Activated naive CD8-positive, alpha-beta T cell treated with anti-CD3 and anti-CD28 coated beads, Interleukin-2, amount 50 U/mL, for 24 hours (primary cell): ENCODE measurements at regions not wholly inside any gene's neighbourhood (a gene's known extent, or its start where the extent isn't known, plus 50 kb on each side); places are given as distances from the start of the nearest gene placed in this dataset.
A peak's percentile ranks its signal among the peaks of the same experiment; 100 is the strongest.

Experiments
- ATAC-seq: fragments of 150-1000 bp; cut with Tn5 transposase; one replicate; pipeline ENCODE4 v1.10.0; 2021
- DNase-seq: peaks from one replicate; pipeline ENCODE4 v3.0.0; 2021
- H3K27ac Mint-ChIP-seq: one replicate; pipeline ENCODE4 v1.8.0; 2021; ENCODE audit warnings: mild to moderate bottlenecking, mixed read lengths
- H3K27me3 Mint-ChIP-seq: one replicate; pipeline ENCODE4 v1.8.0; 2021; ENCODE audit warnings: mixed read lengths
- H3K36me3 Mint-ChIP-seq: one replicate; pipeline ENCODE4 v1.8.0; 2021; ENCODE audit warnings: low read depth, mixed read lengths
- H3K4me1 Mint-ChIP-seq: one replicate; pipeline ENCODE4 v1.8.0; 2021; ENCODE audit warnings: mixed read lengths
- H3K4me3 Mint-ChIP-seq: one replicate; pipeline ENCODE4 v1.8.0; 2021; ENCODE audit warnings: mild to moderate bottlenecking, moderate library complexity, mixed read lengths
- H3K9me3 Mint-ChIP-seq: one replicate; pipeline ENCODE4 v1.8.0; 2021; ENCODE audit warnings: mixed read lengths

- Mint-ChIP-seq H3K36me3 (no peaks in the 10 kb centered on the region), H3K4me1 (no peaks in the 10 kb centered on the region), H3K27ac (no peak overlapping the region), H3K9me3 (no peaks in the 10 kb centered on the region), H3K27me3 (peaks cover 2% of the 10 kb centered on the region), H3K4me3 (no peak overlapping the region)
- ATAC-seq (no peak), DNase-seq (no peak)
These were observed 235.6 kb upstream of the MYT1L start for GRCh38 chr2:2566396-2567323.

GRCh38 chr2:2565671-2566070 lies 234.6 kb upstream of the MYT1L start:
- Mint-ChIP-seq H3K27ac (no peak overlapping the region), H3K9me3 (no peaks in the 10 kb centered on the region), H3K36me3 (no peaks in the 10 kb centered on the region), H3K4me3 (no peak overlapping the region), H3K4me1 (no peaks in the 10 kb centered on the region), H3K27me3 (peaks cover 2% of the 10 kb centered on the region)
- DNase-seq, result no peak
- ATAC-seq, result no peak

- ATAC-seq, result no peak
- no peaks in the 10 kb centered on the region for H3K9me3 Mint-ChIP-seq
These were observed 233.4 kb upstream of the MYT1L start for GRCh38 chr2:2564300-2565078.

GRCh38 chr2:2563309-2563860 lies 232.3 kb upstream of the MYT1L start:
- Mint-ChIP-seq H3K4me1 (no peaks in the 10 kb centered on the region), H3K36me3 (no peaks in the 10 kb centered on the region), H3K27me3 (peaks cover 2% of the 10 kb centered on the region), H3K4me3 (no peak overlapping the region), H3K27ac (no peak overlapping the region), H3K9me3 (no peaks in the 10 kb centered on the region)
- DNase-seq (no peak), ATAC-seq (no peak)

More at GRCh38 chr2:2564300-2565078, 233.4 kb upstream of the MYT1L start:
- DNase-seq, result no peak
- Mint-ChIP-seq H3K27ac (no peak overlapping the region), H3K4me3 (no peak overlapping the region), H3K27me3 (peaks cover 2% of the 10 kb centered on the region), H3K4me1 (no peaks in the 10 kb centered on the region), H3K36me3 (no peaks in the 10 kb centered on the region)

GRCh38 chr2:2562867-2563266 lies 231.8 kb upstream of the MYT1L start:
- H3K9me3 Mint-ChIP-seq, result peaks cover under 1% of the 10 kb centered on the region
- H3K36me3 Mint-ChIP-seq, result no peaks in the 10 kb centered on the region
- DNase-seq (no peak), ATAC-seq (no peak)
- peaks cover 2% of the 10 kb centered on the region for H3K27me3 Mint-ChIP-seq
- H3K27ac Mint-ChIP-seq, result no peak overlapping the region
- peaks cover under 1% of the 10 kb centered on the region for H3K4me1 Mint-ChIP-seq
- H3K4me3 Mint-ChIP-seq, result no peak overlapping the region

- no peaks in the 10 kb centered on the region for H3K36me3 Mint-ChIP-seq
- ATAC-seq, result no peak
These were observed 230.4 kb upstream of the MYT1L start for GRCh38 chr2:2561346-2562095.

GRCh38 chr2:2560374-2561015 lies 229.4 kb upstream of the MYT1L start:
- peaks cover 4% of the 10 kb centered on the region for H3K4me1 Mint-ChIP-seq
- ATAC-seq (peak; percentile 8), DNase-seq (no peak)
- peaks cover 2% of the 10 kb centered on the region for H3K27me3 Mint-ChIP-seq
- no peaks in the 10 kb centered on the region for H3K36me3 Mint-ChIP-seq
- no peak overlapping the region for H3K27ac Mint-ChIP-seq
- no peak overlapping the region for H3K4me3 Mint-ChIP-seq
- peaks cover 5% of the 10 kb centered on the region for H3K9me3 Mint-ChIP-seq

More at GRCh38 chr2:2561346-2562095, 230.4 kb upstream of the MYT1L start:
- no peak for DNase-seq
- Mint-ChIP-seq H3K27ac (no peak overlapping the region), H3K27me3 (peaks cover 2% of the 10 kb centered on the region), H3K4me1 (peaks cover 4% of the 10 kb centered on the region), H3K4me3 (no peak overlapping the region), H3K9me3 (peaks cover 5% of the 10 kb centered on the region)

- no peak for DNase-seq
- H3K4me1 Mint-ChIP-seq, result peaks cover 4% of the 10 kb centered on the region
- no peak overlapping the region for H3K27ac Mint-ChIP-seq
- no peak for ATAC-seq
- no peak overlapping the region for H3K4me3 Mint-ChIP-seq
- peaks cover 2% of the 10 kb centered on the region for H3K27me3 Mint-ChIP-seq
- peaks cover 6% of the 10 kb centered on the region for H3K9me3 Mint-ChIP-seq
- H3K36me3 Mint-ChIP-seq, result no peaks in the 10 kb centered on the region
These were observed 227.4 kb upstream of the MYT1L start for GRCh38 chr2:2558476-2558875.

GRCh38 chr2:2557475-2557874 lies 226.4 kb upstream of the MYT1L start:
- DNase-seq, result no peak
- peaks cover 4% of the 10 kb centered on the region for H3K4me1 Mint-ChIP-seq
- no peak overlapping the region for H3K27ac Mint-ChIP-seq
- H3K27me3 Mint-ChIP-seq, result peaks cover 2% of the 10 kb centered on the region
- no peaks in the 10 kb centered on the region for H3K36me3 Mint-ChIP-seq
- no peak overlapping the region for H3K4me3 Mint-ChIP-seq
- H3K9me3 Mint-ChIP-seq, result peaks cover 14% of the 10 kb centered on the region
- no peak for ATAC-seq

GRCh38 chr2:2550856-2551255 lies 219.8 kb upstream of the MYT1L start:
- Mint-ChIP-seq H3K4me1 (no peaks in the 10 kb centered on the region), H3K27ac (no peak overlapping the region), H3K36me3 (no peaks in the 10 kb centered on the region), H3K4me3 (no peak overlapping the region), H3K27me3 (no peaks in the 10 kb centered on the region), H3K9me3 (peaks cover 9% of the 10 kb centered on the region)
- DNase-seq, result no peak
- ATAC-seq, result no peak

- ATAC-seq, result no peak
- H3K4me1 Mint-ChIP-seq, result no peaks in the 10 kb centered on the region
- H3K4me3 Mint-ChIP-seq, result no peak overlapping the region
- peaks cover 2% of the 10 kb centered on the region for H3K9me3 Mint-ChIP-seq
- H3K27me3 Mint-ChIP-seq, result no peaks in the 10 kb centered on the region
- H3K36me3 Mint-ChIP-seq, result no peaks in the 10 kb centered on the region
- H3K27ac Mint-ChIP-seq, result no peak overlapping the region
- DNase-seq, result no peak
These were observed 216.8 kb upstream of the MYT1L start for GRCh38 chr2:2547911-2548310.

GRCh38 chr2:2547451-2547850 lies 216.4 kb upstream of the MYT1L start:
- no peak for DNase-seq
- no peak for ATAC-seq
- Mint-ChIP-seq H3K27me3 (no peaks in the 10 kb centered on the region), H3K4me1 (no peaks in the 10 kb centered on the region), H3K27ac (no peak overlapping the region), H3K36me3 (no peaks in the 10 kb centered on the region), H3K4me3 (no peak overlapping the region), H3K9me3 (no peaks in the 10 kb centered on the region)

GRCh38 chr2:2546046-2546445 lies 215.0 kb upstream of the MYT1L start:
- DNase-seq, result no peak
- no peak for ATAC-seq
- Mint-ChIP-seq H3K27ac (no peak overlapping the region), H3K4me3 (no peak overlapping the region), H3K9me3 (no peaks in the 10 kb centered on the region), H3K4me1 (no peaks in the 10 kb centered on the region), H3K36me3 (no peaks in the 10 kb centered on the region), H3K27me3 (peaks cover under 1% of the 10 kb centered on the region)
